HEK293 (cell line): ENCODE measurements at regions not wholly inside any gene's neighbourhood (a gene's known extent, or its start where the extent isn't known, plus 50 kb on each side); places are given as distances from the start of the nearest gene placed in this dataset.

Experiments used
- CTCF ChIA-PET: fragments of 350-600 bp; formaldehyde crosslinking; extraction: SDS; loops from one replicate; lab custom pipeline; 2021; ENCODE audit warnings: antibody characterized with exemption; lab: Yijun Ruan, JAX
- POLR2A ChIA-PET: fragments of 300-600 bp; formaldehyde crosslinking; extraction: SDS; loops from one replicate; lab custom pipeline; 2020; ENCODE audit warnings: antibody characterized with exemption, inconsistent platforms; lab: Yijun Ruan, JAX
- H3K27ac ChIP-seq: fragments of 200-500 bp; sonication (Bioruptor generic); 2 replicates; pipeline ENCODE4 v1.5.1; 2014; ENCODE audit warnings: low read depth, low read length, control low read depth, inconsistent platforms; ENCODE audit errors: extremely low read depth
- H3K36me3 ChIP-seq, 2 experiments: fragments of 200-500 bp in 1 of 2; sonication (Bioruptor generic) in 1 of 2; 1 replicate in 1 of 2; 2 replicates in 1 of 2; pipeline ENCODE4 v1.5.1; 2014 to 2017; ENCODE audit warnings: inconsistent platforms in 2 of 2, low read length in 2 of 2; ENCODE audit not compliant: control insufficient read depth in 2 of 2, insufficient read depth in 1 of 2
- H3K4me1 ChIP-seq: fragments of 200-500 bp; sonication (Bioruptor generic); 2 replicates; pipeline ENCODE4 v1.5.1; 2014; ENCODE audit warnings: mild to moderate bottlenecking, low read length, inconsistent platforms; ENCODE audit not compliant: control insufficient read depth, insufficient read depth
- H3K4me3 ChIP-seq: 2 replicates; pipeline ENCODE4 v1.5.1; 2011; ENCODE audit warnings: low read depth, mild to moderate bottlenecking, control low read depth, low read length, moderate library complexity
- H3K9me3 ChIP-seq: fragments of 200-500 bp; sonication (Bioruptor generic); 2 replicates; pipeline ENCODE4 v1.5.1; 2014; ENCODE audit warnings: low read depth, low read length, inconsistent platforms; ENCODE audit not compliant: control insufficient read depth, insufficient read depth
- EGR2 ChIP-seq: fragments of 450-650 bp; formaldehyde crosslinking; IDR thresholded peaks from 2 replicates; pipeline ENCODE4 v1.5.1; 2016; ENCODE audit warnings: low read depth, missing biosample characterization, missing genetic modification characterization
- GFI1B ChIP-seq: fragments of 450-650 bp; formaldehyde crosslinking; IDR thresholded peaks from 2 replicates; pipeline ENCODE4 v1.5.1; 2016; ENCODE audit warnings: missing biosample characterization, missing genetic modification characterization
- GLIS1 ChIP-seq: fragments of 450-650 bp; formaldehyde crosslinking; IDR thresholded peaks from 2 replicates; pipeline ENCODE4 v1.5.1; 2016; ENCODE audit warnings: missing biosample characterization, missing genetic modification characterization
- HOXC10 ChIP-seq: sonication (generic); formaldehyde crosslinking; IDR thresholded peaks from 2 replicates; pipeline ENCODE4 v1.8.1; 2023; ENCODE audit warnings: mild to moderate bottlenecking, missing genetic modification reagents
- PRDM6 ChIP-seq: fragments of 450-650 bp; formaldehyde crosslinking; IDR thresholded peaks from 2 replicates; pipeline ENCODE4 v1.5.1; 2017; ENCODE audit warnings: missing biosample characterization, missing genetic modification characterization
- SCRT1 ChIP-seq: fragments of 450-650 bp; formaldehyde crosslinking; IDR thresholded peaks from 2 replicates; pipeline ENCODE4 v1.5.1; 2016; ENCODE audit warnings: missing biosample characterization, missing genetic modification characterization, borderline replicate concordance
- SCRT2 ChIP-seq: fragments of 450-650 bp; formaldehyde crosslinking; IDR thresholded peaks from 2 replicates; pipeline ENCODE4 v1.5.1; 2016; ENCODE audit warnings: missing biosample characterization, missing genetic modification characterization
- ZNF157 ChIP-seq: fragments of 450-650 bp; formaldehyde crosslinking; IDR thresholded peaks from 2 replicates; pipeline ENCODE4 v1.5.1; 2016; ENCODE audit warnings: missing biosample characterization, missing genetic modification characterization
- ZNF174 ChIP-seq: fragments of 450-650 bp; formaldehyde crosslinking; IDR thresholded peaks from 2 replicates; pipeline ENCODE4 v1.5.0; 2017; ENCODE audit warnings: missing biosample characterization, mild to moderate bottlenecking, missing genetic modification characterization
- ZNF18 ChIP-seq: fragments of 450-650 bp; formaldehyde crosslinking; IDR thresholded peaks from 2 replicates; pipeline ENCODE4 v1.5.1; 2016; ENCODE audit warnings: missing biosample characterization, missing genetic modification characterization
- ZNF184 ChIP-seq: fragments of 450-650 bp; IDR thresholded peaks from 2 replicates; pipeline ENCODE4 v1.5.1; 2018; ENCODE audit warnings: missing biosample characterization, mild to moderate bottlenecking, missing genetic modification characterization
- ZNF324 ChIP-seq: fragments of 450-650 bp; formaldehyde crosslinking; IDR thresholded peaks from 2 replicates; pipeline ENCODE4 v1.5.1; 2016; ENCODE audit warnings: missing biosample characterization, missing genetic modification characterization
- ZNF404 ChIP-seq: fragments of 450-650 bp; formaldehyde crosslinking; IDR thresholded peaks from 2 replicates; pipeline ENCODE4 v1.5.1; 2017; ENCODE audit warnings: missing biosample characterization, missing genetic modification characterization
- TF ChIP-seq, protein P1 (sequence below): fragments of 450-650 bp; formaldehyde crosslinking; IDR thresholded peaks from 2 replicates; pipeline ENCODE4 v1.5.1; 2016; ENCODE audit warnings: missing biosample characterization, missing genetic modification characterization
- TF ChIP-seq, protein P2 (sequence below): fragments of 450-650 bp; formaldehyde crosslinking; IDR thresholded peaks from 2 replicates; pipeline ENCODE4 v1.5.1; 2017; ENCODE audit warnings: missing biosample characterization, missing genetic modification characterization
- TF ChIP-seq, protein P3 (sequence below): fragments of 450-650 bp; formaldehyde crosslinking; IDR thresholded peaks from 2 replicates; pipeline ENCODE4 v1.5.0; 2017; ENCODE audit warnings: missing biosample characterization, missing genetic modification characterization, borderline replicate concordance
- TF ChIP-seq, protein P4 (sequence below): fragments of 450-650 bp; formaldehyde crosslinking; IDR thresholded peaks from 2 replicates; pipeline ENCODE4 v1.5.1; 2016; ENCODE audit warnings: missing biosample characterization, missing genetic modification characterization
- TF ChIP-seq, protein P5 (sequence below): fragments of 450-650 bp; formaldehyde crosslinking; IDR thresholded peaks from 2 replicates; pipeline ENCODE4 v1.5.1; 2017; ENCODE audit warnings: missing biosample characterization, mild to moderate bottlenecking, missing genetic modification characterization, moderate library complexity
- TF ChIP-seq, protein P6 (sequence below): fragments of 450-650 bp; formaldehyde crosslinking; IDR thresholded peaks from 2 replicates; pipeline ENCODE4 v1.5.1; 2016; ENCODE audit warnings: missing biosample characterization, missing genetic modification characterization

GRCh38 chr6:10140136-10140535, 274.7 kb downstream of the TFAP2A start:
- peaks cover 18% of the 10 kb centered on the region for H3K4me1 ChIP-seq
- H3K4me3 ChIP-seq = no peak overlapping the region
- H3K27ac ChIP-seq = no peak overlapping the region; the same call in 1 of the 2 replicates
- H3K9me3 ChIP-seq = no peaks in the 10 kb centered on the region
- H3K36me3 ChIP-seq = no peaks in the 10 kb centered on the region
- POLR2A ChIA-PET = no interaction called here
- TF ChIP-seq SCRT2 (peak; percentile 67), SCRT1 (tag by site-specific recombination) (no peak)
- TF ChIP-seq, protein P1, sequence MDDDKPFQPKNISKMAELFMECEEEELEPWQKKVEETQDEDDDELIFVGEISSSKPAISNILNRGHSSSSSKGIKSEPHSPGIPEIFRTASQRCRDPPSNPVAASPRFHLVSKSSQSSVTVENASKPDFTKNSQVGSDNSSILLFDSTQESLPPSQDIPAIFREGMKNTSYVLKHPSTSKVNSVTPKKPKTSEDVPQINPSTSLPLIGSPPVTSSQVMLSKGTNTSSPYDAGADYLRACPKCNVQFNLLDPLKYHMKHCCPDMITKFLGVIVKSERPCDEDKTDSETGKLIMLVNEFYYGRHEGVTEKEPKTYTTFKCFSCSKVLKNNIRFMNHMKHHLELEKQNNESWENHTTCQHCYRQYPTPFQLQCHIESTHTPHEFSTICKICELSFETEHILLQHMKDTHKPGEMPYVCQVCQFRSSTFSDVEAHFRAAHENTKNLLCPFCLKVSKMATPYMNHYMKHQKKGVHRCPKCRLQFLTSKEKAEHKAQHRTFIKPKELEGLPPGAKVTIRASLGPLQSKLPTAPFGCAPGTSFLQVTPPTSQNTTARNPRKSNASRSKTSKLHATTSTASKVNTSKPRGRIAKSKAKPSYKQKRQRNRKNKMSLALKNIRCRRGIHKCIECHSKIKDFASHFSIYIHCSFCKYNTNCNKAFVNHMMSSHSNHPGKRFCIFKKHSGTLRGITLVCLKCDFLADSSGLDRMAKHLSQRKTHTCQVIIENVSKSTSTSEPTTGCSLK (tag by site-specific recombination) = no peak
- TF ChIP-seq, protein P2, sequence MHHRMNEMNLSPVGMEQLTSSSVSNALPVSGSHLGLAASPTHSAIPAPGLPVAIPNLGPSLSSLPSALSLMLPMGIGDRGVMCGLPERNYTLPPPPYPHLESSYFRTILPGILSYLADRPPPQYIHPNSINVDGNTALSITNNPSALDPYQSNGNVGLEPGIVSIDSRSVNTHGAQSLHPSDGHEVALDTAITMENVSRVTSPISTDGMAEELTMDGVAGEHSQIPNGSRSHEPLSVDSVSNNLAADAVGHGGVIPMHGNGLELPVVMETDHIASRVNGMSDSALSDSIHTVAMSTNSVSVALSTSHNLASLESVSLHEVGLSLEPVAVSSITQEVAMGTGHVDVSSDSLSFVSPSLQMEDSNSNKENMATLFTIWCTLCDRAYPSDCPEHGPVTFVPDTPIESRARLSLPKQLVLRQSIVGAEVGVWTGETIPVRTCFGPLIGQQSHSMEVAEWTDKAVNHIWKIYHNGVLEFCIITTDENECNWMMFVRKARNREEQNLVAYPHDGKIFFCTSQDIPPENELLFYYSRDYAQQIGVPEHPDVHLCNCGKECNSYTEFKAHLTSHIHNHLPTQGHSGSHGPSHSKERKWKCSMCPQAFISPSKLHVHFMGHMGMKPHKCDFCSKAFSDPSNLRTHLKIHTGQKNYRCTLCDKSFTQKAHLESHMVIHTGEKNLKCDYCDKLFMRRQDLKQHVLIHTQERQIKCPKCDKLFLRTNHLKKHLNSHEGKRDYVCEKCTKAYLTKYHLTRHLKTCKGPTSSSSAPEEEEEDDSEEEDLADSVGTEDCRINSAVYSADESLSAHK (tag by site-specific recombination) = peak; percentile 84
- CTCF ChIA-PET = interaction anchor here (0.5 to 0.8 kb wide), 2 partner anchors 11 to 608 kb away, joined by 5 to 6 read pairs; no protein-coding TSS in a partner anchor

DNA sequence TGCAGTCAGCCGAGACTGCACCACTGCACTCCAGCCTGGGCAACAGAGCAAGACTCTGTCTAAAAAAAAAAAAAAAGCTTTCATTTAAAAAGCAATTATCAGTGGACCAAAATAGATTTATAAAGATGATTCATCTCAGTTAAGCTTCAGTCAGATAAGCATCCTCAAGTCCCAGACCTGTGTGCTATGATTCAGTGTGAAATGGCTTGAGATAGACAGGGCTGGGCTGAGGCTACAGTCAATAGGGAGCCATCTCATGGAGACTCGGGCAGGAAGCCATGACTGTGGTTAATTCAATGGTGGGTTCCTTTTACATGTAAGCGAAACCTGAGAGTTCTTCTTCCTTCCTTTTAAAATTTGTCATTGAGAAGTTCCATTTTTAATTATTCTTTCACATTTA, 276.0 kb downstream of the TFAP2A start:
- POLR2A ChIA-PET = interaction anchor here (0.7 kb wide), 3 partner anchors 24 to 265 kb away, joined by 3 to 5 read pairs (median 4); no protein-coding TSS in a partner anchor
- CTCF ChIA-PET = no interaction called here
- TF ChIP-seq GFI1B (tag by site-specific recombination) = no peak
- no peak for TF ChIP-seq ZNF324 (tag by site-specific recombination)
- TF ChIP-seq PRDM6 (tag by site-specific recombination) = no peak
- no peak for TF ChIP-seq ZNF404 (tag by site-specific recombination)
- no peak for TF ChIP-seq ZNF157 (tag by site-specific recombination)
- TF ChIP-seq, protein P3, sequence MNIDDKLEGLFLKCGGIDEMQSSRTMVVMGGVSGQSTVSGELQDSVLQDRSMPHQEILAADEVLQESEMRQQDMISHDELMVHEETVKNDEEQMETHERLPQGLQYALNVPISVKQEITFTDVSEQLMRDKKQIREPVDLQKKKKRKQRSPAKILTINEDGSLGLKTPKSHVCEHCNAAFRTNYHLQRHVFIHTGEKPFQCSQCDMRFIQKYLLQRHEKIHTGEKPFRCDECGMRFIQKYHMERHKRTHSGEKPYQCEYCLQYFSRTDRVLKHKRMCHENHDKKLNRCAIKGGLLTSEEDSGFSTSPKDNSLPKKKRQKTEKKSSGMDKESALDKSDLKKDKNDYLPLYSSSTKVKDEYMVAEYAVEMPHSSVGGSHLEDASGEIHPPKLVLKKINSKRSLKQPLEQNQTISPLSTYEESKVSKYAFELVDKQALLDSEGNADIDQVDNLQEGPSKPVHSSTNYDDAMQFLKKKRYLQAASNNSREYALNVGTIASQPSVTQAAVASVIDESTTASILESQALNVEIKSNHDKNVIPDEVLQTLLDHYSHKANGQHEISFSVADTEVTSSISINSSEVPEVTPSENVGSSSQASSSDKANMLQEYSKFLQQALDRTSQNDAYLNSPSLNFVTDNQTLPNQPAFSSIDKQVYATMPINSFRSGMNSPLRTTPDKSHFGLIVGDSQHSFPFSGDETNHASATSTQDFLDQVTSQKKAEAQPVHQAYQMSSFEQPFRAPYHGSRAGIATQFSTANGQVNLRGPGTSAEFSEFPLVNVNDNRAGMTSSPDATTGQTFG (tag by site-specific recombination) = no peak
- TF ChIP-seq ZNF184 (tag by site-specific recombination) = no peak
- TF ChIP-seq HOXC10 (CRISPR knock-in tag) = no peak
- TF ChIP-seq, protein P4, sequence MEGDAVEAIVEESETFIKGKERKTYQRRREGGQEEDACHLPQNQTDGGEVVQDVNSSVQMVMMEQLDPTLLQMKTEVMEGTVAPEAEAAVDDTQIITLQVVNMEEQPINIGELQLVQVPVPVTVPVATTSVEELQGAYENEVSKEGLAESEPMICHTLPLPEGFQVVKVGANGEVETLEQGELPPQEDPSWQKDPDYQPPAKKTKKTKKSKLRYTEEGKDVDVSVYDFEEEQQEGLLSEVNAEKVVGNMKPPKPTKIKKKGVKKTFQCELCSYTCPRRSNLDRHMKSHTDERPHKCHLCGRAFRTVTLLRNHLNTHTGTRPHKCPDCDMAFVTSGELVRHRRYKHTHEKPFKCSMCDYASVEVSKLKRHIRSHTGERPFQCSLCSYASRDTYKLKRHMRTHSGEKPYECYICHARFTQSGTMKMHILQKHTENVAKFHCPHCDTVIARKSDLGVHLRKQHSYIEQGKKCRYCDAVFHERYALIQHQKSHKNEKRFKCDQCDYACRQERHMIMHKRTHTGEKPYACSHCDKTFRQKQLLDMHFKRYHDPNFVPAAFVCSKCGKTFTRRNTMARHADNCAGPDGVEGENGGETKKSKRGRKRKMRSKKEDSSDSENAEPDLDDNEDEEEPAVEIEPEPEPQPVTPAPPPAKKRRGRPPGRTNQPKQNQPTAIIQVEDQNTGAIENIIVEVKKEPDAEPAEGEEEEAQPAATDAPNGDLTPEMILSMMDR (tag by site-specific recombination) = no peak
- TF ChIP-seq ZNF174 (tag by site-specific recombination) = no peak
- TF ChIP-seq, protein P5, sequence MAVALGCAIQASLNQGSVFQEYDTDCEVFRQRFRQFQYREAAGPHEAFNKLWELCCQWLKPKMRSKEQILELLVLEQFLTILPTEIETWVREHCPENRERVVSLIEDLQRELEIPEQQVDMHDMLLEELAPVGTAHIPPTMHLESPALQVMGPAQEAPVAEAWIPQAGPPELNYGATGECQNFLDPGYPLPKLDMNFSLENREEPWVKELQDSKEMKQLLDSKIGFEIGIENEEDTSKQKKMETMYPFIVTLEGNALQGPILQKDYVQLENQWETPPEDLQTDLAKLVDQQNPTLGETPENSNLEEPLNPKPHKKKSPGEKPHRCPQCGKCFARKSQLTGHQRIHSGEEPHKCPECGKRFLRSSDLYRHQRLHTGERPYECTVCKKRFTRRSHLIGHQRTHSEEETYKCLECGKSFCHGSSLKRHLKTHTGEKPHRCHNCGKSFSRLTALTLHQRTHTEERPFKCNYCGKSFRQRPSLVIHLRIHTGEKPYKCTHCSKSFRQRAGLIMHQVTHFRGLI (tag by site-specific recombination) = no peak
- TF ChIP-seq, protein P6, sequence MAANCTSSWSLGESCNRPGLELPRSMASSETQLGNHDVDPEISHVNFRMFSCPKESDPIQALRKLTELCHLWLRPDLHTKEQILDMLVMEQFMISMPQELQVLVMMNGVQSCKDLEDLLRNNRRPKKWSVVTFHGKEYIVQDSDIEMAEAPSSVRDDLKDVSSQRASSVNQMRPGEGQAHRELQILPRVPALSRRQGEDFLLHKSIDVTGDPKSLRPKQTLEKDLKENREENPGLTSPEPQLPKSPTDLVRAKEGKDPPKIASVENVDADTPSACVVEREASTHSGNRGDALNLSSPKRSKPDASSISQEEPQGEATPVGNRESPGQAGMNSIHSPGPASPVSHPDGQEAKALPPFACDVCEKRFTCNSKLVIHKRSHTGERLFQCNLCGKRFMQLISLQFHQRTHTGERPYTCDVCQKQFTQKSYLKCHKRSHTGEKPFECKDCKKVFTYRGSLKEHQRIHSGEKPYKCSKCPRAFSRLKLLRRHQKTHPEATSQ (tag by site-specific recombination) = no peak
- no peak for TF ChIP-seq ZNF18 (tag by site-specific recombination)
- no peak for TF ChIP-seq GLIS1
- no peak for TF ChIP-seq EGR2

More for the DNA sequence above, 276.0 kb downstream of the TFAP2A start:
- H3K4me1 ChIP-seq = peaks cover 18% of the 10 kb centered on the region
- H3K9me3 ChIP-seq = no peaks in the 10 kb centered on the region
- H3K27ac ChIP-seq = no peak overlapping the region; the same call in 1 of the 2 replicates
- no peaks in the 10 kb centered on the region for H3K36me3 ChIP-seq
- no peak overlapping the region for H3K4me3 ChIP-seq
